Right cardiac atrium (tissue), 5 donors: ENCODE measurements at regions not wholly inside any gene's neighbourhood (a gene's known extent, or its start where the extent isn't known, plus 50 kb on each side); places are given as distances from the start of the nearest gene placed in this dataset.

Source experiments
- ATAC-seq, 2 donors: fragments of 200-7000 bp; cut with Tn5 transposase; one replicate each; pipeline versions ENCODE4 v1.8.0 to v1.9.1; 2020; ENCODE audit warnings: moderate library complexity in 2 of 2, mild to moderate bottlenecking in 1 of 2
- DNase-seq, 3 donors: peaks; one replicate each; pipeline ENCODE4 v3.0.0-alpha.2; 2020
- H3K27ac ChIP-seq: one replicate; pipeline ENCODE4 v1.5.1; 2013; ENCODE audit warnings: mild to moderate bottlenecking, low read length, control low read depth, moderate library complexity
- H3K27me3 ChIP-seq: one replicate; pipeline ENCODE4 v1.6.1; 2013; ENCODE audit not compliant: control insufficient read depth, insufficient read depth
- H3K4me1 ChIP-seq: one replicate; pipeline ENCODE4 v1.6.1; 2013; ENCODE audit warnings: low read length; ENCODE audit not compliant: control insufficient read depth, insufficient read depth
- H3K4me3 ChIP-seq: one replicate; pipeline ENCODE4 v1.5.1; 2013; ENCODE audit warnings: low read length, control low read depth
- H3K9me3 ChIP-seq: one replicate; pipeline ENCODE4 v1.6.1; 2013; ENCODE audit warnings: low read length; ENCODE audit not compliant: control insufficient read depth
- WGBS: extraction: QIAGEN DNeasy Blood & Tissue Kit; methylation state at CpG from one replicate; pipeline ENCODE4 v1.1.7; 2013; 5-methylcytosine and 5-hydroxymethylcytosine counted together
- intact Hi-C, 4 donors: fragments of 100-400 bp; cut with DNase I; formaldehyde crosslinking; loops; one replicate each; pipeline versions ENCODE4 v1.11.0 to v1.14.0; 2022 to 2023
- donor health status: healthy with polysubstance abuse.
- donor health status: DM: no; HTN: yes; CAD: no.
- donor health status: DM: no; HTN: no; CAD: no.
- donor health status: DM: no; HTN: yes; CAD: no; lungs with severe emphysema.
- donor health status: DM: yes; HTN: yes; CAD: no.

- intact Hi-C loops = no loop called here
- WGBS = 91% methylated on average over 1 of the region's 1 CpG
- no peak overlapping the region for H3K27ac ChIP-seq
These were observed 750.2 kb upstream of the IGFBP3 start for GRCh38 chr7:46671108-46671769.

GRCh38 chr7:46669028-46669427 is 748.0 kb upstream of the IGFBP3 start:
- ATAC-seq (no peak), DNase-seq (no peak)
- no peaks in the 10 kb centered on the region for H3K4me1 ChIP-seq
- 91% methylated on average over 4 of the region's 4 CpGs for WGBS
- no peaks in the 10 kb centered on the region for H3K9me3 ChIP-seq
- intact Hi-C loops = no loop called here
- H3K4me3 ChIP-seq = no peak overlapping the region
- H3K27ac ChIP-seq = no peak overlapping the region
- no peaks in the 10 kb centered on the region for H3K27me3 ChIP-seq

More at GRCh38 chr7:46671108-46671769, 750.2 kb upstream of the IGFBP3 start:
- Histone ChIP-seq H3K27me3 (no peaks in the 10 kb centered on the region), H3K9me3 (no peaks in the 10 kb centered on the region), H3K4me3 (no peak overlapping the region), H3K4me1 (no peaks in the 10 kb centered on the region)
- DNase-seq (no peak), ATAC-seq (no peak)

- Histone ChIP-seq H3K4me1 (no peaks in the 10 kb centered on the region), H3K4me3 (no peak overlapping the region), H3K9me3 (no peaks in the 10 kb centered on the region), H3K27me3 (no peaks in the 10 kb centered on the region), H3K27ac (no peak overlapping the region)
- no peak for DNase-seq
- intact Hi-C loops = no loop called here
- 91% methylated on average over 1 of the region's 1 CpG for WGBS
- no peak for ATAC-seq
These were observed 743.4 kb upstream of the IGFBP3 start for GRCh38 chr7:46664453-46664852.

- H3K27me3 ChIP-seq = no peaks in the 10 kb centered on the region
- WGBS = 56% methylated on average over 3 of the region's 3 CpGs
- no peaks in the 10 kb centered on the region for H3K9me3 ChIP-seq
- ATAC-seq (no peak), DNase-seq (no peak)
- intact Hi-C loops = no loop called here
- H3K4me1 ChIP-seq = no peaks in the 10 kb centered on the region
- no peak overlapping the region for H3K27ac ChIP-seq
- H3K4me3 ChIP-seq = no peak overlapping the region
These were observed 742.0 kb upstream of the IGFBP3 start for GRCh38 chr7:46663025-46663424.

GRCh38 chr7:46661431-46661830 is 740.4 kb upstream of the IGFBP3 start:
- H3K4me1 ChIP-seq = no peaks in the 10 kb centered on the region
- H3K9me3 ChIP-seq = no peaks in the 10 kb centered on the region
- ATAC-seq (no peak), DNase-seq (no peak)
- intact Hi-C loops = no loop called here
- no peak overlapping the region for H3K4me3 ChIP-seq
- H3K27ac ChIP-seq = no peak overlapping the region
- 84% methylated on average over 4 of the region's 4 CpGs for WGBS
- H3K27me3 ChIP-seq = no peaks in the 10 kb centered on the region

GRCh38 chr7:46660402-46660980 is 739.4 kb upstream of the IGFBP3 start:
- DNase-seq (no peak), ATAC-seq (no peak)
- Histone ChIP-seq H3K27me3 (no peaks in the 10 kb centered on the region), H3K4me1 (no peaks in the 10 kb centered on the region), H3K27ac (no peak overlapping the region), H3K9me3 (no peaks in the 10 kb centered on the region), H3K4me3 (no peak overlapping the region)
- WGBS = 91% methylated on average over 2 of the region's 2 CpGs
- intact Hi-C loops = no loop called here

- Histone ChIP-seq H3K27me3 (no peaks in the 10 kb centered on the region), H3K4me1 (no peaks in the 10 kb centered on the region), H3K4me3 (no peak overlapping the region), H3K9me3 (no peaks in the 10 kb centered on the region), H3K27ac (no peak overlapping the region)
- intact Hi-C loops = no loop called here
- ATAC-seq (no peak), DNase-seq (no peak)
- 94% methylated on average over 1 of the region's 1 CpG for WGBS
These were observed 737.2 kb upstream of the IGFBP3 start for GRCh38 chr7:46658281-46658680.

- H3K27ac ChIP-seq = no peak overlapping the region
- intact Hi-C loops = no loop called here
- ATAC-seq (no peak), DNase-seq (no peak)
- H3K4me3 ChIP-seq = no peak overlapping the region
- no peaks in the 10 kb centered on the region for H3K9me3 ChIP-seq
- WGBS = 87% methylated on average over 1 of the region's 1 CpG
- no peaks in the 10 kb centered on the region for H3K4me1 ChIP-seq
- no peaks in the 10 kb centered on the region for H3K27me3 ChIP-seq
These were observed 733.7 kb upstream of the IGFBP3 start for GRCh38 chr7:46654546-46655443.

- intact Hi-C loops = no loop called here
- ATAC-seq (no peak), DNase-seq (no peak)
- Histone ChIP-seq H3K4me1 (no peaks in the 10 kb centered on the region), H3K4me3 (no peak overlapping the region), H3K27ac (no peak overlapping the region), H3K9me3 (no peaks in the 10 kb centered on the region), H3K27me3 (no peaks in the 10 kb centered on the region)
- WGBS = 94% methylated on average over 2 of the region's 2 CpGs
These were observed 732.8 kb upstream of the IGFBP3 start for GRCh38 chr7:46653848-46654247.

GRCh38 chr7:46652317-46652716 is 731.2 kb upstream of the IGFBP3 start:
- Histone ChIP-seq H3K4me1 (no peaks in the 10 kb centered on the region), H3K27ac (no peak overlapping the region), H3K9me3 (no peaks in the 10 kb centered on the region), H3K27me3 (no peaks in the 10 kb centered on the region), H3K4me3 (no peak overlapping the region)
- DNase-seq = no peak
- no peak for ATAC-seq
- WGBS = 96% methylated on average over 4 of the region's 4 CpGs
- intact Hi-C loops = no loop called here

- DNase-seq (no peak), ATAC-seq (no peak)
- Histone ChIP-seq H3K9me3 (no peaks in the 10 kb centered on the region), H3K4me3 (no peak overlapping the region), H3K4me1 (no peaks in the 10 kb centered on the region), H3K27me3 (no peaks in the 10 kb centered on the region), H3K27ac (no peak overlapping the region)
- WGBS = 70% methylated on average over 8 of the region's 8 CpGs
- intact Hi-C loops = no loop called here
These were observed 730.6 kb upstream of the IGFBP3 start for GRCh38 chr7:46651561-46652088.
